Stimulated activated naive CD8-positive, alpha-beta T cell treated with anti-CD3 and anti-CD28 coated beads, Interleukin-15, Interleukin-2, amounts not matched to agents 100 U/mL and 50 U/mL, for 24 hours (primary cell): ENCODE measurements at regions not wholly inside any gene's neighbourhood (a gene's known extent, or its start where the extent isn't known, plus 50 kb on each side); places are given as distances from the start of the nearest gene placed in this dataset.

ENCODE experiments used
- ATAC-seq: fragments of 150-1000 bp; cut with Tn5 transposase; one replicate; pipeline ENCODE4 v1.10.0; 2021
- DNase-seq: peaks from one replicate; pipeline ENCODE4 v3.0.0; 2021

GRCh38 chr15:98555173-98555515 is 93.2 kb upstream of the IGF1R start:
- DNase-seq (no peak), ATAC-seq (no peak)

- DNase-seq (no peak), ATAC-seq (no peak)
Measured at GRCh38 chr15:98556321-98556720, 92.0 kb upstream of the IGF1R start.

GRCh38 chr15:98560338-98560737 is 88.0 kb upstream of the IGF1R start:
- ATAC-seq (no peak), DNase-seq (no peak)

- no peak for DNase-seq
- ATAC-seq, result no peak
Measured at GRCh38 chr15:98561169-98561941, 87.0 kb upstream of the IGF1R start.

- no peak for DNase-seq
- ATAC-seq, result no peak
Measured at GRCh38 chr15:98562331-98562937, 85.9 kb upstream of the IGF1R start.

- ATAC-seq, result no peak
- no peak for DNase-seq
Measured at GRCh38 chr15:98565566-98565965, 82.8 kb upstream of the IGF1R start.

- ATAC-seq (no peak), DNase-seq (no peak)
Measured at GRCh38 chr15:98567951-98568350, 80.4 kb upstream of the IGF1R start.

GRCh38 chr15:98568382-98569017 is 79.8 kb upstream of the IGF1R start:
- no peak for DNase-seq
- ATAC-seq, result no peak

GRCh38 chr15:98570119-98570518 is 78.2 kb upstream of the IGF1R start:
- ATAC-seq (no peak), DNase-seq (no peak)

- ATAC-seq, result no peak
Measured at GRCh38 chr15:98580572-98580971, 67.8 kb upstream of the IGF1R start.

GRCh38 chr15:98581715-98582114 is 66.6 kb upstream of the IGF1R start:
- ATAC-seq (no peak), DNase-seq (no peak)

More at GRCh38 chr15:98580572-98580971, 67.8 kb upstream of the IGF1R start:
- DNase-seq, result no peak

GRCh38 chr15:98582900-98583554 is 65.3 kb upstream of the IGF1R start:
- DNase-seq (no peak), ATAC-seq (no peak)

GRCh38 chr15:98583771-98584430 is 64.4 kb upstream of the IGF1R start:
- ATAC-seq (no peak), DNase-seq (no peak)

GRCh38 chr15:98586066-98586465 is 62.3 kb upstream of the IGF1R start:
- DNase-seq, result no peak
- no peak for ATAC-seq

- no peak for DNase-seq
Measured at GRCh38 chr15:98592136-98592535, 56.2 kb upstream of the IGF1R start.

GRCh38 chr15:98596131-98596530 is 52.2 kb upstream of the IGF1R start:
- no peak for DNase-seq
- ATAC-seq, result no peak

More at GRCh38 chr15:98592136-98592535, 56.2 kb upstream of the IGF1R start:
- no peak for ATAC-seq

- DNase-seq, result no peak
- ATAC-seq, result no peak
Measured at GRCh38 chr15:98596885-98597392, 51.4 kb upstream of the IGF1R start.

GRCh38 chr15:98597666-98598065 is 50.7 kb upstream of the IGF1R start:
- ATAC-seq (no peak), DNase-seq (no peak)
